Kidney (tissue), 13 donors: ENCODE measurements at regions not wholly inside any gene's neighbourhood (a gene's known extent, or its start where the extent isn't known, plus 50 kb on each side); places are given as distances from the start of the nearest gene placed in this dataset.

Source experiments
- DNase-seq, 5 donors: peaks; one replicate each; pipeline ENCODE4 v3.0.0-alpha.2; 2013 to 2020
- FAIRE-seq: peaks from 2 replicates; lab custom pipeline; 2012; peaks lifted over from hg19 to GRCh38; lab: Jason Lieb, UNC
- H3K27ac ChIP-seq, 2 donors: one replicate each; pipeline ENCODE4 v1.7.0; 2013; ENCODE audit warnings: low read depth in 2 of 2, low read length in 2 of 2, inconsistent platforms in 1 of 2
- H3K27me3 ChIP-seq: one replicate; pipeline ENCODE4 v1.7.1; 2013; ENCODE audit warnings: low read length, inconsistent platforms; ENCODE audit not compliant: control insufficient read depth, insufficient read depth
- H3K36me3 ChIP-seq, 3 donors: one replicate each; pipeline versions ENCODE4 v1.7.0 to v1.7.1; 2013; ENCODE audit warnings: low read length in 3 of 3, control low read depth in 1 of 3, inconsistent platforms in 1 of 3; ENCODE audit not compliant: insufficient read depth in 3 of 3, control insufficient read depth in 2 of 3
- H3K4me1 ChIP-seq, 3 donors: one replicate each; pipeline versions ENCODE4 v1.7.0 to v1.7.1; 2013; ENCODE audit warnings: low read length in 3 of 3, inconsistent platforms in 1 of 3, low read depth in 1 of 3; ENCODE audit not compliant: control insufficient read depth in 2 of 3, insufficient read depth in 2 of 3
- H3K4me3 ChIP-seq, 3 donors: one replicate each; pipeline versions ENCODE4 v1.7.0 to v1.8.1; 2013; ENCODE audit warnings: low read length in 3 of 3, control low read depth in 1 of 3, inconsistent platforms in 1 of 3
- H3K9ac ChIP-seq, 3 donors: one replicate each; pipeline versions ENCODE4 v1.7.0 to v1.7.1; 2013; ENCODE audit warnings: low read length in 3 of 3, control low read depth in 1 of 3, inconsistent platforms in 1 of 3
- H3K9me3 ChIP-seq, 3 donors: one replicate each; pipeline versions ENCODE4 v1.7.0 to v1.7.1; 2013; ENCODE audit warnings: low read length in 3 of 3, control low read depth in 1 of 3, inconsistent platforms in 1 of 3; ENCODE audit not compliant: control insufficient read depth in 2 of 3, insufficient read depth in 1 of 3
- CTCF ChIP-seq: IDR thresholded peaks from 3 replicates; pipeline ENCODE4 v1.5.1; 2012; ENCODE audit warnings: mild to moderate bottlenecking, moderate library complexity, borderline replicate concordance; ENCODE audit not compliant: insufficient read depth; ENCODE audit errors: extremely low read depth
- intact Hi-C: fragments of 100-400 bp; cut with DNase I; formaldehyde crosslinking; loops from one replicate; pipeline ENCODE4 v1.11.1; 2022
- donor health status: control.
- donor health status: control.
- donor health status: control.
- donor health status: control.
- donor health status: control.
- donor health status: DM: yes; HTN: yes; CAD: no.
- donor health status: Normal renal cell carcinoma (clear cell type).

GRCh38 chr4:151908734-151909497, 148.1 kb upstream of the GATB start:
- no peaks in the 10 kb centered on the region for H3K9me3 ChIP-seq
- DNase-seq (no peak), FAIRE-seq (no peak)
- H3K4me3 ChIP-seq = no peak overlapping the region
- H3K27ac ChIP-seq = no peak overlapping the region
- intact Hi-C loops = no loop called here
- no peak overlapping the region for H3K9ac ChIP-seq
- H3K4me1 ChIP-seq = no peaks in the 10 kb centered on the region
- H3K36me3 ChIP-seq = no peaks in the 10 kb centered on the region
- no peak for TF ChIP-seq CTCF
- no peaks in the 10 kb centered on the region for H3K27me3 ChIP-seq

- Histone ChIP-seq H3K27me3 (no peaks in the 10 kb centered on the region), H3K4me3 (no peak overlapping the region), H3K36me3 (no peaks in the 10 kb centered on the region), H3K4me1 (no peaks in the 10 kb centered on the region), H3K27ac (no peak overlapping the region), H3K9ac (no peak overlapping the region), H3K9me3 (no peaks in the 10 kb centered on the region)
- FAIRE-seq (no peak), DNase-seq (peak in 2 of 5 donors; percentile 11 to 53)
- TF ChIP-seq CTCF = no peak
- intact Hi-C loops = no loop called here
These were observed 147.4 kb upstream of the GATB start for GRCh38 chr4:151908201-151908600.

- no peak for DNase-seq
- FAIRE-seq = no peak
- Histone ChIP-seq H3K9ac (no peak overlapping the region), H3K9me3 (peaks cover 0 to 4% (median 0%) of the 10 kb centered on the region in 3 donors), H3K27me3 (no peaks in the 10 kb centered on the region), H3K4me3 (no peak overlapping the region), H3K27ac (no peak overlapping the region), H3K4me1 (no peaks in the 10 kb centered on the region), H3K36me3 (no peaks in the 10 kb centered on the region)
- TF ChIP-seq CTCF = no peak
- intact Hi-C loops = no loop called here
These were observed 145.6 kb upstream of the GATB start for GRCh38 chr4:151906438-151906837.
